ENCODE measurements at regions not wholly inside any gene's neighbourhood (a gene's known extent, or its start where the extent isn't known, plus 50 kb on each side); places are given as distances from the start of the nearest gene placed in this dataset.

DNA sequence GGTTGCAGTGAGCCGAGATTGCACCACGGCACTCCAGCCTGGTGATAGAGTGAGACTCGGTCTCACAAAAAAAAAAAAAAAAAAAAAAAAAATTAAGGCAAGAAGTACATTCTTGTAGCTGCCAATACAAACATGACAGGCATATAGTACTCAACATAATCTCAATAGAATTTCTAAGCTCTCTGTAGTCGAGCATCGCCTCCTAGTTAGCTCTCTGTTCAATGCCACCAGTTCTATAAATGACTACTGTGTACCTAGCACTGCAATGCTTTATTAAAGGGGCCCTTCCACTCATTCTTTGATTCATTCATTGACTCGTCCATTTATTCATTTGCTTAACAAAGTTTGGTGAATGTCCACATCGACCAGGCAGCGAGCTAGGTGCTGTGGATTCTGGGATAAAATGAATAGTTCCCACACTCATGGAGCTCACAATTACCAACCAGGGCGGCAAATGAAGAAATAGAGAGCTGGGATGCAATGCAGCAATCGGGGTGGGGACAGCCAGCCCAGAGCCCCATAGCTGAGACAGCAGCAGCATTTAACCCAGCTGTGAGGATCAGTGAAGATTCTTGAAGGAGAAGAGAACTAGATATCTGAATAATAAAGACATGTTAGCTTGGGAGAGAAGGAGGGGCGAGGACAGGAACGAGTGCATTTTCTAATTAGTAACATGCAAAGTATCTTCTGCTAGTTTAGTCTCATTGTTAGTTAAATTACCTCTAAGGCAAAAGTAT, 349.8 kb downstream of the LPIN1 start:
- TF ChIP-seq POLR2AphosphoS5 (IDR thresholded peaks at IDR 0.05; ENCODE audit: low read depth, low read length) = no peak
- TF ChIP-seq TAF1 (IDR thresholded peaks at IDR 0.05; ENCODE audit: borderline replicate concordance, low read depth, low read length) = no peak
- TF ChIP-seq POLR2A (IDR thresholded peaks at IDR 0.05; ENCODE audit: low read depth, low read length) = no peak
- no peak for FAIRE-seq
- DNase-seq (ENCODE audit: insufficient read length) = no peak

- DNase-seq (ENCODE audit: insufficient read length) (no peak), FAIRE-seq (no peak)
- TF ChIP-seq POLR2A (IDR thresholded peaks at IDR 0.05; ENCODE audit: low read depth, low read length) (no peak), TAF1 (IDR thresholded peaks at IDR 0.05; ENCODE audit: borderline replicate concordance, low read depth, low read length) (no peak), POLR2AphosphoS5 (IDR thresholded peaks at IDR 0.05; ENCODE audit: low read depth, low read length) (no peak)
Measured at GRCh38 chr2:12096788-12097449, 350.5 kb downstream of the LPIN1 start.

DNA sequence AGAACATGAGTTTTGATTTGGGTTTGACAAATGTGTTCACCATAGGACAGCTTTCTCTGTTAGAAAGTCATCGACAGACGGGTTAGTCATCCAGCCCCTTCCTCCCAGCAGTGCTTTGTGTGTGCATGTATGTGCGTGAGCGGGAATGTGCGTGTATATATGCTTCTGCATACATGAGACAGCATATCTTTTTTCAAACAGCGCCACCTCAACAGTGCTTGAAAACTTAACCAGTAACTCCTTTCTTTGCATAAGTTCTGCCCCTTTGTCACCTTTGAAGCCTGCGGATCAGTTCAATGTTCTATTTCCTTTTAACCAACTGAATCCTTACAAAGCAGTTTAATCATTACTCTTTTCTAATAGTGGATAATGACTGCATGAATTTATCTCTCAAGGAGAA, 351.4 kb downstream of the LPIN1 start:
- DNase-seq (ENCODE audit: insufficient read length) (no peak), FAIRE-seq (no peak)
- TF ChIP-seq POLR2AphosphoS5 (IDR thresholded peaks at IDR 0.05; ENCODE audit: low read depth, low read length) (no peak), POLR2A (IDR thresholded peaks at IDR 0.05; ENCODE audit: low read depth, low read length) (no peak), TAF1 (IDR thresholded peaks at IDR 0.05; ENCODE audit: borderline replicate concordance, low read depth, low read length) (no peak)

DNA sequence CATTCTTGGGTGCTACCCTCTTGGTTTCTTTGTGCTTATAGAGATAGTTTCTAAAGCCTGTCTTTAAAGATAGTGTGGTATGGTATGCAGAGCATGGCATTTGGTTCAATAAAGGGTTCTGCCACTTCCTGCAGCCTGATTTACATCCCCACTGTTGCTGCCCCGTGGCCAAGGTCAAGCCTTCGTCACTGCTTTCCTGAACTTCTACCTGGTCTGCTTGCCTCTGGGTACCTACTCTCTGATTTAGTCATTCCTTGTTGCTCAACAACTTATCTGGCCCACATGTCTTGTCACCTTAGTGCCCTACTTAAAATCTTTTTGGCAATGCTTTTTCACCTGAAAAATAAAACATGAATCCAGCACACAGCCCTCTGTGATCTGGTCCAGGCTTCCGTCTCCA, 352.9 kb downstream of the LPIN1 start:
- no peak for DNase-seq (ENCODE audit: insufficient read length)
- no peak for FAIRE-seq
- TF ChIP-seq TAF1 (IDR thresholded peaks at IDR 0.05; ENCODE audit: borderline replicate concordance, low read depth, low read length) = no peak
- TF ChIP-seq POLR2A (IDR thresholded peaks at IDR 0.05; ENCODE audit: low read depth, low read length) = no peak
- TF ChIP-seq POLR2AphosphoS5 (IDR thresholded peaks at IDR 0.05; ENCODE audit: low read depth, low read length) = no peak

DNA sequence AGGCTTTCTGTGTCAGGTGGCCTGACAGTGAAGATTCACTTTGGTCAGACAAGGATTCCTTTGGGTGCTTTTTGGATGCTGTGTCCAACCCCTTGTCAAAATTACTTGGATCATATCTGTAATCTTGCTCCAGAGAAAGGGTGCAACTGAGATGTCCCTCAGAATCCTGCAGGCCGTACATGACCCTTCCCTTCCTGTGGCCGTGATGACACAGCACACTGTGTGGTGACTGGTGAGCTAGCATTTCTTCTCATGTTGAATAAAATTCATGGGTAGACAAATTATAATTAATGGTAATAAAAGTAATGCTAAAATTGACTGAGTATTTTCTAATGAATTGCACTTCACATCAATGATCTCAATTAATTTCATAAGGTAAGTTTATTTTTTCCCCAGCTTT, 356.2 kb downstream of the LPIN1 start:
- no peak for TF ChIP-seq POLR2AphosphoS5 (IDR thresholded peaks at IDR 0.05; ENCODE audit: low read depth, low read length)
- TF ChIP-seq TAF1 (IDR thresholded peaks at IDR 0.05; ENCODE audit: borderline replicate concordance, low read depth, low read length) = no peak
- TF ChIP-seq POLR2A (IDR thresholded peaks at IDR 0.05; ENCODE audit: low read depth, low read length) = no peak
- FAIRE-seq (no peak), DNase-seq (ENCODE audit: insufficient read length) (no peak)

DNA sequence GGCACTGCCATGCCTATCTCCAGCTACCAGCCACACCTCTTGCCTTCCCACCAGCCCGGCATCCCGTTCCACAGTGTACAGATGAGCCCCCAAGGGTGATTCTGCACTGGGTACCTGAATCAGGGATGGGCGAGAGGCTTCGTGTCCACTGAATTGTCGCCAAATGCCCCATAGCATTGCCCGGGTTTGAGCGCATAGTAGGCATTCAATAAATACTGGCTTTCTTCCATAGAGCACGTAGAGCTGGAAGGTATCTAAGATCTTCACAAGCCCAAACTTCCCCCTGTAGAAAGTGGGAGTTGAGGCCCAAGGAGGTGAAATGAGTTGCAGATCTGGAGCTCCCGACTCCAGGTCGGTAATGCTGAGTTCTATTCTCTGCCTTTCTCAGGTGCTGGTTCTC, 358.7 kb downstream of the LPIN1 start:
- FAIRE-seq (no peak), DNase-seq (ENCODE audit: insufficient read length) (no peak)
- TF ChIP-seq POLR2AphosphoS5 (IDR thresholded peaks at IDR 0.05; ENCODE audit: low read depth, low read length) (no peak), POLR2A (IDR thresholded peaks at IDR 0.05; ENCODE audit: low read depth, low read length) (no peak), TAF1 (IDR thresholded peaks at IDR 0.05; ENCODE audit: borderline replicate concordance, low read depth, low read length) (no peak)

- FAIRE-seq = no peak
- no peak for DNase-seq (ENCODE audit: insufficient read length)
- TF ChIP-seq TAF1 (IDR thresholded peaks at IDR 0.05; ENCODE audit: borderline replicate concordance, low read depth, low read length) (no peak), POLR2A (IDR thresholded peaks at IDR 0.05; ENCODE audit: low read depth, low read length) (no peak), POLR2AphosphoS5 (IDR thresholded peaks at IDR 0.05; ENCODE audit: low read depth, low read length) (no peak)
Measured at GRCh38 chr2:12106440-12107080, 360.1 kb downstream of the LPIN1 start.

DNA sequence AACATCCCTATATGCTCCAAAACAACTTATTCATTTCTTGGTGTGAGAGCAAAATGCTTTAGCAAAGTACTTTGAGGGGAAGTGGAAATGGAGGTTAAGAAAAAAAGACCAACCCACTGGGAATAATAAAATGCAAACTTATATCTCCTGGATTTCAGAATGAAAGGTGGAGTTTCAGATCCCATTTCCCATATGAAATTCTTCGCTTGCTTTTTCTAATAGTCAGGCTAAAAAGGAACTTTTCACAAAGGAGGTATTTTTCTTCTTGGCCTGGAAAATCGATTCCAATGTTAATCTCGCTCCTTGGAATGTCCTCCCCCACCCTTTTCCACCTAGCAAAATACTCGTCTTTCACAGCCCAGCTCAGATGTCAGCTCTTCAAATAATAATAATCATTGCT, 360.9 kb downstream of the LPIN1 start:
- no peak for FAIRE-seq
- TF ChIP-seq POLR2AphosphoS5 (IDR thresholded peaks at IDR 0.05; ENCODE audit: low read depth, low read length) (no peak), TAF1 (IDR thresholded peaks at IDR 0.05; ENCODE audit: borderline replicate concordance, low read depth, low read length) (no peak), POLR2A (IDR thresholded peaks at IDR 0.05; ENCODE audit: low read depth, low read length) (no peak)

DNA sequence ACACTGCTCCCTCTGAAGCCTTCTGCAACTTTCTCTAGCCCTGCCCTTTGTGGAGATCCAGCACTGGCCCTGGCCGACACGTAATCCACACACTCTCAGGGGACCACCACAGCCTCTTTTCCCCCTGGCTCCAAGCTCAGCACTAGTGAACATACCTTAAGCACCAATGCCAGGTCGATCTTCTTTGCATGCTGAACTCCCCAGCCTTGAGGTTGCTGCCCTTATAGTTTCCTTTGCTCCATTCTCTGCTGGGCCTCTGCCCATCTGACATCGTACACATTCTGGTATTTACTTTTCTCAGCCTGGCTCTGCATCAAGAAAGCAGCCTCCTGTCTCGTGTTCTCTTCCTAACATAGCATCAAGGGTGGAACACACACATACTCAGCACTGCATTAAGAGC, 361.5 kb downstream of the LPIN1 start:
- FAIRE-seq (no peak), DNase-seq (ENCODE audit: insufficient read length) (no peak)
- TF ChIP-seq TAF1 (IDR thresholded peaks at IDR 0.05; ENCODE audit: borderline replicate concordance, low read depth, low read length) = no peak
- TF ChIP-seq POLR2AphosphoS5 (IDR thresholded peaks at IDR 0.05; ENCODE audit: low read depth, low read length) = no peak
- no peak for TF ChIP-seq POLR2A (IDR thresholded peaks at IDR 0.05; ENCODE audit: low read depth, low read length)

More for the DNA sequence above, 360.9 kb downstream of the LPIN1 start:
- no peak for DNase-seq (ENCODE audit: insufficient read length)

DNA sequence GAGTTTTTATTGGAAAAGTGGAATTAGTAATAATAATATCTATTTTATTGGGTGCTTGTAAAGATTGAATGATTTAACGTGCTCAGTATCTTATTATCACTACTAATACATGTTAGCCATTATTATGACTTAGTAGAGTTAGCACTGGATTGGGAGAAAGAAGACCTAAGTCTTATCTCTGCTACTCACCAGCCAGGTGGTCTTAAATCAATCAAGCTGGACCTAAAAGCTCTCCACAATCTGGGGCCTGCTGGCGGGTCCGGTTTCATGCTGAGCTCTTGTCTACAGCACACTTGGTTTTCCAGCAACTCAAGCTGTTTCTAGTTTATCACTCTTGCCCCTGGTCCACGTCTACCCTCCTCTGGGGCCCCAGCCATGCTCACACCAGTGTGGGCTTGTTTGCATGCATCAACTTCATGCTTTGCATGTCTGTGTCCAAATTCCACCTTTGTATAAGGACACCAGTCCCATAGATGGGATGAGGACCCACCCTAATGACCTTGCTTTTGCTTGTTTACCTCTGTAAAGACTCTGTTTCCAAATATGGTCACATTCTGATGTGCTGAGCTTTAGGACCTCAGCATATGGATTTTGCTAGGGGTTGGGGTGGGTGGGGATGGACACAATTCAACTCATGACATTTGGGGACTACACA, 363.1 kb downstream of the LPIN1 start:
- no peak for DNase-seq (ENCODE audit: insufficient read length)
- TF ChIP-seq TAF1 (IDR thresholded peaks at IDR 0.05; ENCODE audit: borderline replicate concordance, low read depth, low read length) (no peak), POLR2A (IDR thresholded peaks at IDR 0.05; ENCODE audit: low read depth, low read length) (no peak), POLR2AphosphoS5 (IDR thresholded peaks at IDR 0.05; ENCODE audit: low read depth, low read length) (no peak)
- no peak for FAIRE-seq

- TF ChIP-seq POLR2A (IDR thresholded peaks at IDR 0.05; ENCODE audit: low read depth, low read length) (no peak), TAF1 (IDR thresholded peaks at IDR 0.05; ENCODE audit: borderline replicate concordance, low read depth, low read length) (no peak), POLR2AphosphoS5 (IDR thresholded peaks at IDR 0.05; ENCODE audit: low read depth, low read length) (no peak)
- DNase-seq (ENCODE audit: insufficient read length) = no peak
- peak; percentile 5 for FAIRE-seq
Measured at GRCh38 chr2:12110074-12110473, 363.6 kb downstream of the LPIN1 start.
